NB4 (cell line): ENCODE measurements at regions not wholly inside any gene's neighbourhood (a gene's known extent, or its start where the extent isn't known, plus 50 kb on each side); places are given as distances from the start of the nearest gene placed in this dataset.

Experiments
- POLR2A ChIP-seq: IDR thresholded peaks from 2 replicates; pipeline ENCODE4 v1.6.1; 2011; ENCODE audit warnings: mild to moderate bottlenecking; ENCODE audit not compliant: insufficient read length; ENCODE audit errors: extremely low read depth
- TF ChIP-seq, protein P1 (sequence below): IDR thresholded peaks from one replicate; pipeline ENCODE4 v1.5.1; 2012; ENCODE audit warnings: low read depth, low read length

DNA sequence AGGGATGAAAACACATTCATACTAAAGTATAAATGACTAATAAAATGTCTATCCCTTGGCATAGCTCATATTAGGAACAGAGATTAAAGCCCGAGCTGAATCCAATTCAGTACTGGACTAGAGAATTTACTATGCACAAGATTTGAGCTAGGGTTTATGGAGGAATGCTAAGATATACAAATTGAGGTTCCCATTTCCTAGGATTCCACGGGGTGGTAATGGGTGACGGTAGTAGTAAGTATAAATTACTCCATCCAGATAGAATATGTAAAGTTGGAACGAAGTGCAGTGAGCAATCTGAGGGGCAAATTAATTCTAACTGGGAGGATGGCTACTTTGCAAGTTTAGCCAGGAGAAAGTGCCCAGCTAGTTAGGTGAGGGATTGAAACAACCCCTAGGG lies 156.5 kb downstream of the GAS1 start:
- TF ChIP-seq, protein P1, sequence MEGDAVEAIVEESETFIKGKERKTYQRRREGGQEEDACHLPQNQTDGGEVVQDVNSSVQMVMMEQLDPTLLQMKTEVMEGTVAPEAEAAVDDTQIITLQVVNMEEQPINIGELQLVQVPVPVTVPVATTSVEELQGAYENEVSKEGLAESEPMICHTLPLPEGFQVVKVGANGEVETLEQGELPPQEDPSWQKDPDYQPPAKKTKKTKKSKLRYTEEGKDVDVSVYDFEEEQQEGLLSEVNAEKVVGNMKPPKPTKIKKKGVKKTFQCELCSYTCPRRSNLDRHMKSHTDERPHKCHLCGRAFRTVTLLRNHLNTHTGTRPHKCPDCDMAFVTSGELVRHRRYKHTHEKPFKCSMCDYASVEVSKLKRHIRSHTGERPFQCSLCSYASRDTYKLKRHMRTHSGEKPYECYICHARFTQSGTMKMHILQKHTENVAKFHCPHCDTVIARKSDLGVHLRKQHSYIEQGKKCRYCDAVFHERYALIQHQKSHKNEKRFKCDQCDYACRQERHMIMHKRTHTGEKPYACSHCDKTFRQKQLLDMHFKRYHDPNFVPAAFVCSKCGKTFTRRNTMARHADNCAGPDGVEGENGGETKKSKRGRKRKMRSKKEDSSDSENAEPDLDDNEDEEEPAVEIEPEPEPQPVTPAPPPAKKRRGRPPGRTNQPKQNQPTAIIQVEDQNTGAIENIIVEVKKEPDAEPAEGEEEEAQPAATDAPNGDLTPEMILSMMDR: no peak
- TF ChIP-seq POLR2A: no peak
